Fibroblast of the aortic adventitia (primary cell): ENCODE measurements at regions not wholly inside any gene's neighbourhood (a gene's known extent, or its start where the extent isn't known, plus 50 kb on each side); places are given as distances from the start of the nearest gene placed in this dataset.

Experiments
- DNase-seq: peaks from one replicate; pipeline ENCODE4 v3.0.0-alpha.2; 2010; ENCODE audit warnings: low read depth
- H3K4me3 ChIP-seq: 2 replicates; pipeline ENCODE4 v1.5.1; 2011; ENCODE audit warnings: low read depth, mild to moderate bottlenecking, control low read depth, low read length, moderate library complexity
- CTCF ChIP-seq: IDR thresholded peaks from 2 replicates; pipeline ENCODE4 v1.5.1; 2011; ENCODE audit warnings: mild to moderate bottlenecking, low read length, control low read depth, inconsistent platforms; ENCODE audit not compliant: insufficient read depth

DNA sequence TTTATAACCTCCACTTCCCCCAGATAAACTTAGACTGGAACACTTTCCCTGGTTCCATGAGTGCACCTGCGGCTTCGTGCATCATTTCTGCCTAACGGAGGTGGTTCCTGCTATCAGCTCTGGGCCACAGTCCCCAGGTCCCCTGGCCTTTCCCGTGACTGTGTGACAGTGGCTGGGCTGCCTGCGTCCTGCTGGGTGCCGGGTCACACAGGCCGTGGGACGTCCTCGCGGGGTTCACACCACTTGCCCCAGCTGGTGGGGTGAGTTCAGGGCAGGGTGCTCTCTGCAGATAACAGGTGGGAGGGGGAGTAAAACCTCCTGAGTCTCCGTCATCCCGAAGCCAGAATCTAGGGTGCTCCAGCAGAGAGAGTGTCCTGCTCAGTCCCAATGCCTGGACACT, 58.7 kb upstream of the CFAP46 start:
- H3K4me3 ChIP-seq = no peak overlapping the region
- no peak for TF ChIP-seq CTCF
- DNase-seq = no peak

DNA sequence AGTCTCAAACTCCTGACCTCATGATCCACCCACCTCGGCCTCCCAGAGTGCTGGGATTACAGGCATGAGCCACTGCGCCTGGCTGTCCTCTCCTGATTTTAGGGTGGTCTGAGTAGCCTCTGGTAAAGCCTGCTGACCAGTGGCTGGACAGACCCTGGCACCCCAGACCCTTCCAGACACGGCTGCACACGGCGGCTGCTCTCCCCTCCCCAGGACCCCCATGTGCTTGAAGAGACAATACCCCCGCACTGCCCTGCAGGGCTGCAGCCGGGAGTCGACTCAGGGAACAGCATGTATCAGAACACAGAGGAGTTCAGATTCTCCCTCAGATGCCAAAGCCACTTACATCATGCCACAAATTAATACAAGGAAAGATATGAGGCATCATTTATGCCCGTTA, 58.3 kb upstream of the CFAP46 start:
- TF ChIP-seq CTCF = no peak
- DNase-seq = no peak
- no peak overlapping the region for H3K4me3 ChIP-seq

DNA sequence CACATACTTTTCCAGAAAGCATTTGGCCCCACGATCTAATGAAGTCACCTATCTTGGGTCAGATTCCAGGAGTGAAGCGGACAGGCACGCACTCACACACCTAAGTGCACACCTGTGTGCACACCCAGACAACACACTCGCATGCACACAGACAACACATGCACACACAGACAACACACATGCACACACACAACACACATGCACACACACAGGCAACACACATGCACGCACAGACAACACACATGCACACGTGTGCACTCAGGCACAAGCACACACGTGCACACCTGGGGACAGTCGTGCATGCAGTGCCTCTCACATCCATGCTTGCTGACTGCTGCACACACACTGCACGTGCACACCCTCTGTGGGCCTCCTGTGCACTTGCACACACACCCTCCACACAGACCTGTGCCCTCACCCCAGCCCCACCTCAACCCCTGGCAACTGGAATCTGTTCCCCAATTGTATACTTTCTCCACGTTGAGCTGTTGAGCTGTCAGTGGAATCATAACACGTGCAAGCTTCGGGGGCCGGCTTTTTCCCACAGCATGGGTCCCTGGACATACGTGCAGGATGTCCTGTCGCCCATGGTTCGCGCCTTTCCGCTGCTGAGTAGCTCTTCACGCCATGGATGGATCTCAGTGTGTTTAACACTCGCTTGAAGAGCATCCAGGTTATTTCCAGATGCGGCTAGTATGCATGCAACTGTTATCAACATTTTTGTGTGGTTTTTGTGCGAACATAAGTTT, 55.3 kb upstream of the CFAP46 start:
- H3K4me3 ChIP-seq = no peak overlapping the region
- no peak for TF ChIP-seq CTCF
- DNase-seq = no peak

GRCh38 chr10:132996603-132997343, 54.4 kb upstream of the CFAP46 start:
- no peak for DNase-seq
- H3K4me3 ChIP-seq = no peak overlapping the region
- no peak for TF ChIP-seq CTCF

DNA sequence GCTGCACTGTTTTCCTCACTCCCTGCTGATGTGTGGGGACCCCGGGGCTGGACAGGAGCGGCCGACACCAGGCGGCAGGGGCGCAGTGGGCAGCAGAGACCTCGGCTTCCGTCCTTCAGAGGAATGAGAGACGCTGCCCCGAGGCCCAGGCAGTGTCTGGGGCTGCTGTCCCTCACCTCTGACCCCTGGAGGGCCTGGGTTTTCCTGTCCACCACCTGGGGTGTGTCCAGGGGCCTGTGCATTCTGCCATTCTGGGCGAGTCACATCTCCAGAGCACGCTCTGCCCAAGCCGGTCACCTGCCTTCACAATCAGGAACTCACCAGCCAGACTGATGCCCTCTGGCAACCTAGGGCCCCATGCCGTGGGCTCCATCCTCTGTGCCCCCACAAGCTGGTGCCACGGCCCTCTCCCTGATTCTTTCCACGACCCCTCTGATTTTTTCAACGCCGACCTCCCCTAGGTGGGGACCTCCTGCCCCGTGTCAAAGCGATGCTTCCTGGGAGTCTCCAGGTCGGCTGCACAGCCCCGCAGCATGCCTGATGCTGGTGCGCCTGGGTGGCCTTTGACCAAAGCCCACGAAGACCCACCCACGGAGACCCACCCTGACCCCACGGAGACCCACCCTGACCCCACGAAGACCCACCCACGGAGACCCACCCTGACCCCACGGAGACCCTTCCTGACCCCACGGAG, 53.7 kb upstream of the CFAP46 start:
- DNase-seq = no peak
- TF ChIP-seq CTCF = no peak
- no peak overlapping the region for H3K4me3 ChIP-seq

GRCh38 chr10:132994811-132995210, 52.4 kb upstream of the CFAP46 start:
- H3K4me3 ChIP-seq = no peak overlapping the region
- TF ChIP-seq CTCF = no peak

More at GRCh38 chr10:132994811-132995210, 52.4 kb upstream of the CFAP46 start:
- DNase-seq = no peak
